ENCODE measurements at regions not wholly inside any gene's neighbourhood (a gene's known extent, or its start where the extent isn't known, plus 50 kb on each side); places are given as distances from the start of the nearest gene placed in this dataset.
"Not testable (repeated sequence)": the region's sequence is repeated elsewhere in the genome, so short reads cannot be mapped to it uniquely, and the experiment has no call there.

DNA sequence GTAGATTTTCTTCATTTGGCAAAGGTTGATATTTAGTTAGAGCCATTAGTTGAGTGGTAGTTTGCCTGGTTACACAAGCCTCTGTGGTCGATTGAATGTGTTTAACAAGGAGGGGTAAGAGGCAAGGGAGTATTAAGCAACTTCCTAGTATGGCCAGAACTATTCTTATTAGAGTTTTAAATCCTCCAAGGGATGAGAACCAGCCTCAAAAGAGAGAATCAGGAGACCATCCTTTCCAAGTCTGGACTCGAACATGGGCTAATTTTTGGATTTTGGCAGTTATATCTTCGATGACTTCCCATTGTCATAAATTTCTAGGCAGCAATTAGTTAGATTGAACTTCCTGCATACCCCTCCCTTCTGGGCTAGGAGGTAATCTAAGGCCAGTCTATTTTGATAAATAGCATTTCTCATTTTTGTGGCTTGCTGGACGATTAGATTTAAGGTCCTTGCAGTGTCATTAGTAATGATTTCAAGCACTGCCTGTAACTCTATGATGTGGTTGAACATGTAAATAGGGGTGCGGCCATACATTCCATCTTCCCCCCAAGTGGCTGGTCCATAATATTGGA, 219.5 kb upstream of the KCND2 start:
- H3K27me3 ChIP-seq (ENCODE audit: low read depth, low read length): no peaks in the 10 kb centered on the region
- H3K4me1 ChIP-seq (ENCODE audit: control insufficient read depth in 1 of 2, insufficient read depth in 2 of 2, low read length in 2 of 2): no peaks in the 10 kb centered on the region
- H3K36me3 ChIP-seq (ENCODE audit: control insufficient read depth in 1 of 2, insufficient read depth in 2 of 2, low read length in 2 of 2): peaks cover 0 to 4% of the 10 kb centered on the region in 2 donors
- H3K4me3 ChIP-seq (ENCODE audit: low read depth in 1 of 2, low read length in 2 of 2): no peak overlapping the region
- peak overlapping the region; percentile 6 for H3K27ac ChIP-seq (ENCODE audit: low read length)
- H3K9me3 ChIP-seq (ENCODE audit: control insufficient read depth in 1 of 2, low read length in 2 of 2): no peaks in the 10 kb centered on the region

DNA sequence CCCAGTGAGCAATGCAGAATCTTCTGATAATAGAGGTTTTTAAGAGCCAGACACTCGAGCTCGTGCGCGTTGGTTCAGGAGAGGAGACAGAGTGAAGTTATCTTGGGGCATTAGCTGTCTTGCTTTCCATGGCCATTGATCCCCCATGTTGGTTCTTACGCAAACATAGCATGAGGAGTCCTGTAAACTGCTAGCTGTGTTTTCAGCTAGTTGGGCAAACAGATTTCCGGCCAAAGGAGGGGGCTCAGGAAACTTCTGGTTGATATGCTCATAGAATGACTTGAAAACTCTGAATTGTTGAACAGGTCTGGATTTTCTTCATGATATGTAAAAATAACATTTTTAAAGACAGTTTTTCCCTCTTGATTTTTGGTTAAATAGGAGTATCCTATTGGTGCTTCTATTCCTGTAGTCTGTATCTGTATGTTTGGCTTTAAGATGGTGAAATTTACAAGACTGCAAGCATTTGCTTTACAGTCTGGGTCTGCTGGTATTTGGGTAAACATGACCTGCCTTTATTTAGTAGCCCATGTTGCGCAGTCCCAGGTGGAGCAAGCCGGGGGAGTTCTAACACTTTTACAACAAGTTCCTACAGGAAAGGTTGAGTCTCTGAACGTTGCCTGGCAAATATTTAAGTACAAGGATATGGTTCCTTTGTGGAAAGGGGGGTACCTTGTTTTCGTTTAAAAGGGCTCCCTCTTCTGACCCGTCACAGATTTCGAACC, 218.4 kb upstream of the KCND2 start:
- Histone ChIP-seq H3K4me1 (ENCODE audit: control insufficient read depth in 1 of 2, insufficient read depth in 2 of 2, low read length in 2 of 2) (no peaks in the 10 kb centered on the region), H3K27ac (ENCODE audit: low read length) (no peak overlapping the region), H3K27me3 (ENCODE audit: low read depth, low read length) (no peaks in the 10 kb centered on the region), H3K9me3 (ENCODE audit: control insufficient read depth in 1 of 2, low read length in 2 of 2) (no peaks in the 10 kb centered on the region), H3K4me3 (ENCODE audit: low read depth in 1 of 2, low read length in 2 of 2) (no peak overlapping the region), H3K36me3 (ENCODE audit: control insufficient read depth in 1 of 2, insufficient read depth in 2 of 2, low read length in 2 of 2) (peaks cover 0 to 4% of the 10 kb centered on the region in 2 donors)

GRCh38 chr7:120055300-120055699, 217.7 kb upstream of the KCND2 start:
- Histone ChIP-seq H3K9me3 (ENCODE audit: control insufficient read depth in 1 of 2, low read length in 2 of 2) (no peaks in the 10 kb centered on the region), H3K27me3 (ENCODE audit: low read depth, low read length) (no peaks in the 10 kb centered on the region), H3K4me1 (ENCODE audit: control insufficient read depth in 1 of 2, insufficient read depth in 2 of 2, low read length in 2 of 2) (no peaks in the 10 kb centered on the region), H3K27ac (ENCODE audit: low read length) (no peak overlapping the region), H3K36me3 (ENCODE audit: control insufficient read depth in 1 of 2, insufficient read depth in 2 of 2, low read length in 2 of 2) (peaks cover 0 to 4% of the 10 kb centered on the region in 2 donors), H3K4me3 (ENCODE audit: low read depth in 1 of 2, low read length in 2 of 2) (no peak overlapping the region)

GRCh38 chr7:120056227-120056626, 216.7 kb upstream of the KCND2 start:
- Histone ChIP-seq H3K36me3 (ENCODE audit: control insufficient read depth in 1 of 2, insufficient read depth in 2 of 2, low read length in 2 of 2) (peaks cover 0 to 4% of the 10 kb centered on the region in 2 donors), H3K27me3 (ENCODE audit: low read depth, low read length) (no peaks in the 10 kb centered on the region), H3K27ac (ENCODE audit: low read length) (no peak overlapping the region), H3K4me3 (ENCODE audit: low read depth in 1 of 2, low read length in 2 of 2) (no peak overlapping the region), H3K4me1 (ENCODE audit: control insufficient read depth in 1 of 2, insufficient read depth in 2 of 2, low read length in 2 of 2) (no peaks in the 10 kb centered on the region), H3K9me3 (ENCODE audit: control insufficient read depth in 1 of 2, low read length in 2 of 2) (no peaks in the 10 kb centered on the region)

DNA sequence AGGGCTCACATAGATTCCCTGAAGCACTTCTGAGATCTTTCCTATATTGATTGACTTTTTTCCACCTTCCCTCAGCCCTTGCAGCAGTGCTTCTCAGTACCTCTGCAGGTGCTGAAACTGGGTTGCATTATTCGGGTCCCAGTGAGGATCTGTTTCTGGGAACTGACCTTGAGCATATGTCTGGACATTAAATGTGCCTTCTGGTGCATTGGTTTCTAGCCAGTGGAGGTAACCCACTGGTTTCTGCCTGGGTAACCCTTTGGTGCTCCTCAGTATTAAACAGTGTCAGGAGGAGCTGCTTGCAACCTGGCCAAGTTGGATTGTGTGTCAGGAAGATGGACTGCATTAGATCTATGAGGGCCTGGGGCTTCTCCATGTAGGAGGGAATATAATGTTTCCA, 213.3 kb upstream of the KCND2 start:
- Histone ChIP-seq H3K4me3 (ENCODE audit: low read depth in 1 of 2, low read length in 2 of 2) (no peak overlapping the region), H3K4me1 (ENCODE audit: control insufficient read depth in 1 of 2, insufficient read depth in 2 of 2, low read length in 2 of 2) (no peaks in the 10 kb centered on the region), H3K9me3 (ENCODE audit: control insufficient read depth in 1 of 2, low read length in 2 of 2) (no peaks in the 10 kb centered on the region), H3K27me3 (ENCODE audit: low read depth, low read length) (no peaks in the 10 kb centered on the region), H3K27ac (ENCODE audit: low read length) (no peak overlapping the region), H3K36me3 (ENCODE audit: control insufficient read depth in 1 of 2, insufficient read depth in 2 of 2, low read length in 2 of 2) (no peaks in the 10 kb centered on the region)

- H3K4me3 ChIP-seq (ENCODE audit: low read depth in 1 of 2, low read length in 2 of 2): no peak overlapping the region
- H3K27me3 ChIP-seq (ENCODE audit: low read depth, low read length): no peaks in the 10 kb centered on the region
- H3K9me3 ChIP-seq (ENCODE audit: control insufficient read depth in 1 of 2, low read length in 2 of 2): no peaks in the 10 kb centered on the region
Observed at GRCh38 chr7:120060281-120060680, 212.7 kb upstream of the KCND2 start.

GRCh38 chr7:120060875-120061274, 212.1 kb upstream of the KCND2 start:
- Histone ChIP-seq H3K27me3 (ENCODE audit: low read depth, low read length) (no peaks in the 10 kb centered on the region), H3K27ac (ENCODE audit: low read length) (no peak overlapping the region), H3K4me3 (ENCODE audit: low read depth in 1 of 2, low read length in 2 of 2) (no peak overlapping the region), H3K9me3 (ENCODE audit: control insufficient read depth in 1 of 2, low read length in 2 of 2) (no peaks in the 10 kb centered on the region), H3K4me1 (ENCODE audit: control insufficient read depth in 1 of 2, insufficient read depth in 2 of 2, low read length in 2 of 2) (no peaks in the 10 kb centered on the region), H3K36me3 (ENCODE audit: control insufficient read depth in 1 of 2, insufficient read depth in 2 of 2, low read length in 2 of 2) (no peaks in the 10 kb centered on the region)

More at GRCh38 chr7:120060281-120060680, 212.7 kb upstream of the KCND2 start:
- H3K4me1 ChIP-seq (ENCODE audit: control insufficient read depth in 1 of 2, insufficient read depth in 2 of 2, low read length in 2 of 2): no peaks in the 10 kb centered on the region
- no peak overlapping the region for H3K27ac ChIP-seq (ENCODE audit: low read length)
- no peaks in the 10 kb centered on the region for H3K36me3 ChIP-seq (ENCODE audit: control insufficient read depth in 1 of 2, insufficient read depth in 2 of 2, low read length in 2 of 2)

- Histone ChIP-seq H3K27me3 (ENCODE audit: low read depth, low read length) (no peaks in the 10 kb centered on the region), H3K4me3 (ENCODE audit: low read depth in 1 of 2, low read length in 2 of 2) (no peak overlapping the region), H3K9me3 (ENCODE audit: control insufficient read depth in 1 of 2, low read length in 2 of 2) (no peaks in the 10 kb centered on the region), H3K36me3 (ENCODE audit: control insufficient read depth in 1 of 2, insufficient read depth in 2 of 2, low read length in 2 of 2) (no peaks in the 10 kb centered on the region), H3K4me1 (ENCODE audit: control insufficient read depth in 1 of 2, insufficient read depth in 2 of 2, low read length in 2 of 2) (no peaks in the 10 kb centered on the region), H3K27ac (ENCODE audit: low read length) (no peak overlapping the region)
Observed at GRCh38 chr7:120064565-120064964, 208.4 kb upstream of the KCND2 start.

DNA sequence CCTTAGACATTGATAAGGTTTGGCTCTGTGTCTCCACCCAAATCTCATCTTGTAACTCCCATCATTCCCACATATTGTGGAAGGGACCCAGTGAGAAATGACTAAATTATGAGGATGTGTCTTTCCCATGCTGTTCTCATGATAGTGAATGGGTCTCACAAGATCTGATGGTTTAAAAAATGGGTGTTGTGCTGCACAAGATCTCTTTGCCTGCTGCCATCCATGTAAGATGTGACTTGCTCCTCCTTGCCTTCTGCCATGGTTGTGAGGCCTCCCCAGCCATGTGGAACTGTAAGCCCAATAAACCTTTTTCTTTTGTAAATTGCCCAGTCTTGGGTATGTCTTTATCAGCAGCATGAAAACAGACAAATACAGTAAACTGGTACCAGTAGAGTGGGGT, 206.1 kb upstream of the KCND2 start:
- H3K9me3 ChIP-seq (ENCODE audit: control insufficient read depth in 1 of 2, low read length in 2 of 2); H3K4me3 ChIP-seq (ENCODE audit: low read depth in 1 of 2, low read length in 2 of 2); H3K27ac ChIP-seq (ENCODE audit: low read length); H3K36me3 ChIP-seq (ENCODE audit: control insufficient read depth in 1 of 2, insufficient read depth in 2 of 2, low read length in 2 of 2); H3K27me3 ChIP-seq (ENCODE audit: low read depth, low read length); H3K4me1 ChIP-seq (ENCODE audit: control insufficient read depth in 1 of 2, insufficient read depth in 2 of 2, low read length in 2 of 2): not testable (repeated sequence)

DNA sequence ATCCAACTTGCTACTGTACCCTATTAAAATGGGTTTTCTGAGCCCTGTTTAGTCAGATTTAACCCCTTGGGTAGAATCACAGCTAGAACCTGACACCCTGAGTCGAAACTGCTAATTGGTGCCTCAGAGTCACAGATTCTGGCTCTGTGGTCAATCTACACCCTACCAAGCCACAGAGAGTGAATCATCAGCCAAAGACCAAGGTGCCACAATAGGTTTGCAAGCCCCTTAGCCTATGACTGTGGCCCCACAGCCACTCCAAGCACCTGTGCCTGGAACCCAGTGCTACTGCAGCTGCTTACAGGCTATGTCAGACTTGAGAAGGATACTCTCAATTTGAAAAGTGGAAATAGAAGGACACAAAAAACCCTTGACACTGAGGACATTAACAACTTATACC, 202.8 kb upstream of the KCND2 start:
- no peaks in the 10 kb centered on the region for H3K4me1 ChIP-seq (ENCODE audit: control insufficient read depth in 1 of 2, insufficient read depth in 2 of 2, low read length in 2 of 2)
- no peaks in the 10 kb centered on the region for H3K36me3 ChIP-seq (ENCODE audit: control insufficient read depth in 1 of 2, insufficient read depth in 2 of 2, low read length in 2 of 2)
- H3K27me3 ChIP-seq (ENCODE audit: low read depth, low read length): no peaks in the 10 kb centered on the region
- H3K9me3 ChIP-seq (ENCODE audit: control insufficient read depth in 1 of 2, low read length in 2 of 2): no peaks in the 10 kb centered on the region
- H3K4me3 ChIP-seq (ENCODE audit: low read depth in 1 of 2, low read length in 2 of 2): no peak overlapping the region
- H3K27ac ChIP-seq (ENCODE audit: low read length): no peak overlapping the region

GRCh38 chr7:120077777-120078176, 195.2 kb upstream of the KCND2 start:
- no peaks in the 10 kb centered on the region for H3K4me1 ChIP-seq (ENCODE audit: control insufficient read depth in 1 of 2, insufficient read depth in 2 of 2, low read length in 2 of 2)
- no peaks in the 10 kb centered on the region for H3K27me3 ChIP-seq (ENCODE audit: low read depth, low read length)
- H3K4me3 ChIP-seq (ENCODE audit: low read depth in 1 of 2, low read length in 2 of 2): no peak overlapping the region
- H3K36me3 ChIP-seq (ENCODE audit: control insufficient read depth in 1 of 2, insufficient read depth in 2 of 2, low read length in 2 of 2): no peaks in the 10 kb centered on the region
- no peaks in the 10 kb centered on the region for H3K9me3 ChIP-seq (ENCODE audit: control insufficient read depth in 1 of 2, low read length in 2 of 2)
- no peak overlapping the region for H3K27ac ChIP-seq (ENCODE audit: low read length)

GRCh38 chr7:120079022-120079421, 194.0 kb upstream of the KCND2 start:
- H3K27ac ChIP-seq (ENCODE audit: low read length): no peak overlapping the region
- H3K4me3 ChIP-seq (ENCODE audit: low read depth in 1 of 2, low read length in 2 of 2): no peak overlapping the region
- H3K27me3 ChIP-seq (ENCODE audit: low read depth, low read length): no peaks in the 10 kb centered on the region
- H3K9me3 ChIP-seq (ENCODE audit: control insufficient read depth in 1 of 2, low read length in 2 of 2): no peaks in the 10 kb centered on the region
- no peaks in the 10 kb centered on the region for H3K4me1 ChIP-seq (ENCODE audit: control insufficient read depth in 1 of 2, insufficient read depth in 2 of 2, low read length in 2 of 2)
- no peaks in the 10 kb centered on the region for H3K36me3 ChIP-seq (ENCODE audit: control insufficient read depth in 1 of 2, insufficient read depth in 2 of 2, low read length in 2 of 2)
